Karpas-422 (cell line): ENCODE measurements at regions not wholly inside any gene's neighbourhood (a gene's known extent, or its start where the extent isn't known, plus 50 kb on each side); places are given as distances from the start of the nearest gene placed in this dataset.
"Not testable (repeated sequence)": the region's sequence is repeated elsewhere in the genome, so short reads cannot be mapped to it uniquely, and the experiment has no call there.

Source experiments
- DNase-seq: peaks from one replicate; pipeline ENCODE4 v3.0.0-alpha.2; 2015
- H2AFZ ChIP-seq: fragments of 200-600 bp; sonication (generic); 2 replicates; pipeline ENCODE4 v1.6.1; 2014; ENCODE audit warnings: antibody characterized with exemption, low read length, mixed read lengths
- H3K27ac ChIP-seq: fragments of 200-600 bp; sonication (generic); 2 replicates; pipeline ENCODE4 v1.5.1; 2014; ENCODE audit warnings: mild to moderate bottlenecking, low read length, moderate library complexity
- H3K27me3 ChIP-seq: fragments of 200-600 bp; sonication (generic); 2 replicates; pipeline ENCODE4 v1.6.1; 2014; ENCODE audit warnings: low read length, mixed read lengths
- H3K36me3 ChIP-seq: fragments of 200-600 bp; sonication (generic); 2 replicates; pipeline ENCODE4 v1.6.1; 2014; ENCODE audit warnings: low read length, mixed read lengths; ENCODE audit not compliant: insufficient read depth
- H3K4me1 ChIP-seq: fragments of 200-600 bp; sonication (generic); 2 replicates; pipeline ENCODE4 v1.6.1; 2014; ENCODE audit warnings: mild to moderate bottlenecking, low read length, mixed read lengths
- H3K4me2 ChIP-seq: fragments of 200-600 bp; sonication (generic); 2 replicates; pipeline ENCODE4 v1.6.1; 2014; ENCODE audit warnings: low read length, low read depth, mild to moderate bottlenecking; ENCODE audit not compliant: poor library complexity, severe bottlenecking
- H3K4me3 ChIP-seq: fragments of 200-600 bp; sonication (generic); 2 replicates; pipeline ENCODE4 v1.5.1; 2014; ENCODE audit warnings: mild to moderate bottlenecking, antibody characterized with exemption, low read length, mixed read lengths
- H3K79me2 ChIP-seq: fragments of 200-600 bp; sonication (generic); 2 replicates; pipeline ENCODE4 v1.6.1; 2014; ENCODE audit warnings: mild to moderate bottlenecking, low read length, mixed read lengths
- H3K9ac ChIP-seq: fragments of 200-600 bp; sonication (generic); 2 replicates; pipeline ENCODE4 v1.6.0; 2014; ENCODE audit warnings: low read length
- H3K9me2 ChIP-seq: fragments of 200-600 bp; sonication (generic), shearing (Covaris generic); replicated peaks from 2 replicates; pipeline ENCODE4 v1.6.0; 2014; ENCODE audit warnings: mild to moderate bottlenecking, low read length, moderate library complexity; ENCODE audit not compliant: insufficient read depth
- H3K9me3 ChIP-seq: fragments of 300-700, 200-600 bp; sonication (generic); 2 replicates; pipeline ENCODE4 v1.6.1; 2014; ENCODE audit warnings: low read length, mixed read lengths
- H4K20me1 ChIP-seq: fragments of 200-600 bp; sonication (generic); 2 replicates; pipeline ENCODE4 v1.6.1; 2014; ENCODE audit warnings: mild to moderate bottlenecking, antibody characterized with exemption, low read length, low read depth; ENCODE audit not compliant: insufficient read depth

DNA sequence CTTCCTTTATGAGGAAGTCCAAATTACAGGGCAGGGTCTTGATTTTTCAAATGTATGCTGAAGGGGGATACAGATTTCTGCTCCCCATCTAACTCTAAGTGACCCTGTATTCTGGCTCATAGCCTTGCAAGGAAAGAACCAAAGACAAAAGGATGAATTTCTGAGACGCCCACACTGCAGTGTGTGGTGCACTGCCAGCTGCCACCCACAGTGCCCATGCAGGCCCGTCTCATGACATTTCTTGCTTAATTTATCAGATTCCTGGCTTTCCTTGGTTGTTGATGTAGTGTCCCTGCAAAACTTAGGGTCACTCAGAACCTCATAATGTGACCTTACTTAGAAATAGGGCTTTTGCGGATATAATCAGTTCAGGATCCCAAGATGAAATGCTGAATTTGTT, 68.0 kb downstream of the CBLN4 start:
- Histone ChIP-seq H3K4me2 (no peak overlapping the region), H4K20me1 (no peaks in the 10 kb centered on the region), H3K4me3 (no peak overlapping the region), H2AFZ (no peak overlapping the region), H3K9me2 (no peaks in the 10 kb centered on the region), H3K27ac (no peak overlapping the region), H3K9ac (no peak overlapping the region), H3K27me3 (no peaks in the 10 kb centered on the region), H3K79me2 (no peaks in the 10 kb centered on the region), H3K9me3 (peaks cover 10% of the 10 kb centered on the region), H3K36me3 (no peaks in the 10 kb centered on the region), H3K4me1 (no peaks in the 10 kb centered on the region)
- no peak for DNase-seq

DNA sequence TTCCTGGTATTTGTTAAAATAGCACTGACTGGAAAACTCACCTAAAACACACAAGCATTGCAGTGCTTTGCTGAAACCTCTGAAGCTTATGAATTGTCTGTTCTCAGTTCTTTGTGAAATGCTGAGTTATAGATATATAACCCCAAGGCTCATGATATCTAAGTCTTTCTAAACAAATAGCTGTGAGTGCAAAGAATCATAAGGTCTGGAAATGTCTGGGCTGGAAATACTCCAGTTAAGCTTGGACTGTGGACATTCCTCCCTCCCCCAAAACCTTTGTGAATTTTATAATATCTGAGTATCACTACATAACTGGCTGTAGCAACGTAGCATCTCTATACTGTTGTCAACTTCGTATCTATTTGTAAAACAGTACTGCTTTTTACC, 69.1 kb downstream of the CBLN4 start:
- H3K4me2 ChIP-seq: no peak overlapping the region
- H3K9me3 ChIP-seq: peaks cover 10% of the 10 kb centered on the region
- H3K4me3 ChIP-seq: no peak overlapping the region
- H4K20me1 ChIP-seq: no peaks in the 10 kb centered on the region
- H3K79me2 ChIP-seq: no peaks in the 10 kb centered on the region
- H3K36me3 ChIP-seq: no peaks in the 10 kb centered on the region
- H3K9ac ChIP-seq: no peak overlapping the region
- H3K27ac ChIP-seq: no peak overlapping the region
- no peaks in the 10 kb centered on the region for H3K27me3 ChIP-seq
- no peak for DNase-seq
- H3K9me2 ChIP-seq: no peaks in the 10 kb centered on the region
- no peaks in the 10 kb centered on the region for H3K4me1 ChIP-seq
- H2AFZ ChIP-seq: no peak overlapping the region

DNA sequence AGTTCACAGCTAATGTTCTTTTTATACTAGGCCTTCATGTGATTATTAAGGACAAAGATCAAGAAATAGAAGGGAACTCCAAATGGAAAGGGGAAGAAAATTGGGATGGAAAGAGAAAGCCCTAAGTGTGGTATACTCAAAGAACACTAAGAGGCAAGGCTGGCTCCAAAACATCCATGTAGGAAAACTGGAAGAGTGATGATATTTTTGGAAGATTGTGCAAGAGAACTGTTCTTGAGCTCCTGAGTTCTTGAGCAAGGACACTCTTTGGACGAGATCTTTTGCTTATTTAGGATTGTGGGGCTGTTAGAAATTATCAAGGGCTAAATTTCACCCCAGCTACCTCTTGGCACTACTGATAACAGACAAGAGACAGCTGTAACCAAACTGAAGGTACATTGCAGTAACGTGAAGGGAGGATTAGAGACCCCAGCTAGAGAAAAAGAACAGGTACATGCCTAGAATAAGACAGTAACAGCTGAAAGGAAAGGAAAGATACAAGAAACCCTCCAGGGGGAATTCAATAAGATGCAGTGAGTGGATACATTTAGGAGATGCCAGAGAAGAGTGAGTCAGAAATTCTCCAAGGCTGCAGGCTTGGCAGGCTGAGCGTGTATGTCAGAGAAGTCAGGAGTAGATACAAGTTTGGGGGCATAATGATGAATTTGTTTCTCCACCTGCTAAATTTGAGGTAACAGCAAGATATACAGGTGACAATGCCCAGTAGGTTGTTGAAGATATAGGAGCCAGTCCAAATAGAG, 69.7 kb downstream of the CBLN4 start:
- DNase-seq: no peak
- H3K4me1 ChIP-seq: no peaks in the 10 kb centered on the region
- H4K20me1 ChIP-seq: no peaks in the 10 kb centered on the region
- no peak overlapping the region for H3K4me2 ChIP-seq
- no peak overlapping the region for H3K9ac ChIP-seq
- no peaks in the 10 kb centered on the region for H3K36me3 ChIP-seq
- H3K27me3 ChIP-seq: no peaks in the 10 kb centered on the region
- no peak overlapping the region for H3K27ac ChIP-seq
- H3K9me3 ChIP-seq: peaks cover 10% of the 10 kb centered on the region
- no peaks in the 10 kb centered on the region for H3K9me2 ChIP-seq
- H3K4me3 ChIP-seq: no peak overlapping the region
- H3K79me2 ChIP-seq: no peaks in the 10 kb centered on the region
- H2AFZ ChIP-seq: no peak overlapping the region

DNA sequence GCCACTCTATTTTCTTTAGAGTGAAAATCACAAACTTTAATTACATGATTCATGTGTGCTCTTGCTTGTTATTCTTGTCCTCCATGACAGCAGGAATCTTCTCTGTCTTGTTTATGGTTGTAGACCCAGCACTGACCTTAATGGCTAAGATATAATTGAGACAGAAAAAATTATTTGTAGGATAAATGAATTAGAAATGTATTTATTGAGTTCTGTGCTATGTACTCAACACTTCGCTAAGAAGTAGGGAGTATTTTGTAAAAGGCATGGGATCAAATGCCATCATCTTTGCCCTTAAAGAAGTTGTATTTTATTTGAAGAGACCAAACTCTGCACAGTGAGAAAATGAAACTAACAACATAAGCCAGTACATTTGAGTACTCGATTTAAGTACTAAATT, 71.2 kb downstream of the CBLN4 start:
- no peak for DNase-seq
- Histone ChIP-seq H3K4me1 (no peaks in the 10 kb centered on the region), H3K9ac (no peak overlapping the region), H4K20me1 (no peaks in the 10 kb centered on the region), H3K4me2 (no peak overlapping the region), H3K27ac (no peak overlapping the region), H3K36me3 (no peaks in the 10 kb centered on the region), H3K9me3 (peaks cover 8% of the 10 kb centered on the region), H3K4me3 (no peak overlapping the region), H2AFZ (no peak overlapping the region), H3K9me2 (no peaks in the 10 kb centered on the region), H3K27me3 (no peaks in the 10 kb centered on the region), H3K79me2 (no peaks in the 10 kb centered on the region)

DNA sequence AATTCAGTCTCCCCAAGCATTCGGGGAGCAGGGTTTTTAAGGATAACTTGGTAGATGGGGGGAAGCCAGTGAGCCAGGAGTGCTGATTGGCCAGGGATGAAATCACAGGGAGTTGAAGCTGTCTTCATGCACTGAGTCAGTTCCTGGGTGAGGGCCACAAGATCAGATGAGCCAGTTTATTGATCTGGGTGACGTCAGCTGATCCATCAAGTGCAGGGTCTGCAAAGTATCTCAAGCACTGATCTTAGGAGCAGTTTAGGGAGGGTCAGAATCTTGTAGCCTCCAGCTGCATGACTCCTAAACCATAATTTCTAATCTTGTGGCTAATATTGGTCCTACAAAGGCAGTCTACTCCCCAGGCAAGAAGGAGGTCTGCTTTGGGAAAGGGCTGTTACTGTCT, 74.4 kb downstream of the CBLN4 start:
- H4K20me1 ChIP-seq, H3K9ac ChIP-seq, H3K4me1 ChIP-seq, H3K27me3 ChIP-seq, DNase-seq, H3K36me3 ChIP-seq, H3K27ac ChIP-seq, H3K79me2 ChIP-seq, H3K4me3 ChIP-seq, H2AFZ ChIP-seq, H3K4me2 ChIP-seq, H3K9me2 ChIP-seq: not testable (repeated sequence)
- peaks cover 18% of the 10 kb centered on the region for H3K9me3 ChIP-seq

DNA sequence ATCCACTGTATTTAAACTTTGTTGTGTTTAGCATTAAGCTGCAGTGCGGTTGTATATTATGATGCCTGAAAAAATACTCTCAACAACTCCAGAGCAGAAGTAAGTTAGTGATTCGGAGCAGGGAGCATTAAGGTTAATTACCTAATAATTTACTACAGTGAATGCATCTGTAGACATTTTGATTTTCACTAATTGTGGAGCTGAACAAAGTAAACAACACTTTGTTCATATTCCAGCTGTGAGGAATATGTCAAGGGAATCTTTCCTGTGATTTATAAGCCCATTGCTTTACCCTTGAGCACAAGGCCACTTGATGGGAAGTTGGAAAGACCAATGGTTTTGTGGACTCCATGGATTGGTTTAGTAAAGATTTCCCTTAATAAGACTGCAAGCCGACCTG, 77.1 kb downstream of the CBLN4 start:
- DNase-seq: no peak

DNA sequence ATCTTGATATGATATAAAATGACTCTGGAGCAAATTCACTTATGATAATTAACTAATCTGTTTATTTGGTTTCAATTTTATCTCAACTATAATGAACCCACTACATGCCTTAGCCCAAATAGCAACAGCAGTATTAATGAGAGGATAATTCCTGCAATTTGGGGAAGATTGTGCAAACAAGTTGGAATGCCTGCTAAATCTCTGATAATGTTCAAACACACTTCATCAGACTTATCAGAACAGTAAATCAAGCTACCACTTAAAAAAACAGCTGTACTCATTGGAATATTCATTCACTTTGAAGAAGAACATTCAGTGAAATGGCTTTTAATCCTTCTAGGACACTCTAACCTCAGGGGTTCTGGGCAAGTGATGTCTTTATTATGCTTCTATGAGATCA, 85.4 kb downstream of the CBLN4 start:
- DNase-seq: no peak
- Histone ChIP-seq H3K9me2 (no peaks in the 10 kb centered on the region), H2AFZ (no peak overlapping the region), H4K20me1 (no peaks in the 10 kb centered on the region), H3K4me2 (no peak overlapping the region), H3K9me3 (peaks cover 44% of the 10 kb centered on the region), H3K4me3 (no peak overlapping the region), H3K27ac (no peak overlapping the region), H3K79me2 (no peaks in the 10 kb centered on the region), H3K4me1 (no peaks in the 10 kb centered on the region), H3K36me3 (no peaks in the 10 kb centered on the region), H3K9ac (no peak overlapping the region), H3K27me3 (no peaks in the 10 kb centered on the region)

More for the DNA sequence above, 77.1 kb downstream of the CBLN4 start:
- no peak overlapping the region for H2AFZ ChIP-seq
- H3K4me1 ChIP-seq: no peaks in the 10 kb centered on the region
- no peak overlapping the region for H3K9ac ChIP-seq
- H3K9me2 ChIP-seq: no peaks in the 10 kb centered on the region
- no peak overlapping the region for H3K4me2 ChIP-seq
- peaks cover 20% of the 10 kb centered on the region for H3K9me3 ChIP-seq
- H3K27ac ChIP-seq: no peak overlapping the region
- H3K4me3 ChIP-seq: no peak overlapping the region
- H3K27me3 ChIP-seq: no peaks in the 10 kb centered on the region
- H3K79me2 ChIP-seq: no peaks in the 10 kb centered on the region
- no peaks in the 10 kb centered on the region for H3K36me3 ChIP-seq
- no peaks in the 10 kb centered on the region for H4K20me1 ChIP-seq

DNA sequence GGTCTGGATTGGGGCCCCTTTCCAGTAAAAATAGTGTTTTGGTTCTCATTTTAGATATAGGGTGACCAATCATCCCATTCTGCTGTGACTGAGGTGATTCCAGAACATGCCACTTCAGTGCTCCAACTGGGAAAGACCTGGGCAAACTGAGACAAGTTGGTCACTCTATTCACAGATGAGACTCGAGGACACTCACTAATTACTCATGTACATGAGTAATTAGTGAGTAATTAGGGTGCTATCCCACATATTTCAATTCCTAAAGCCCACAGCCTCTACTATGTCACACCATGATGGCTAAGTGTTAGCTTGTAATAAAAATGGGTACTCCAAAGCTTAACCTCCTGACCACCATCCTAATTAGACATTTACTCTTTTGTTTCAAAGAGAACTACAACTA, 86.0 kb downstream of the CBLN4 start:
- no peak overlapping the region for H2AFZ ChIP-seq
- no peaks in the 10 kb centered on the region for H3K36me3 ChIP-seq
- no peak for DNase-seq
- H3K9me2 ChIP-seq: no peaks in the 10 kb centered on the region
- no peaks in the 10 kb centered on the region for H4K20me1 ChIP-seq
- no peak overlapping the region for H3K4me2 ChIP-seq
- H3K9ac ChIP-seq: no peak overlapping the region
- H3K79me2 ChIP-seq: no peaks in the 10 kb centered on the region
- H3K4me3 ChIP-seq: no peak overlapping the region
- H3K27me3 ChIP-seq: no peaks in the 10 kb centered on the region
- peaks cover 46% of the 10 kb centered on the region for H3K9me3 ChIP-seq
- H3K27ac ChIP-seq: no peak overlapping the region
- no peaks in the 10 kb centered on the region for H3K4me1 ChIP-seq
